ENCODE measurements at regions not wholly inside any gene's neighbourhood (a gene's known extent, or its start where the extent isn't known, plus 50 kb on each side); places are given as distances from the start of the nearest gene placed in this dataset.

- no peak overlapping the region for H3K4me2 ChIP-seq (ENCODE audit: insufficient read depth, low read length)
- WGBS (ENCODE audit: insufficient coverage, low coverage, missing lambda C conversion rate): 3% methylated on average over 3 of the region's 3 CpGs
- H2AFZ ChIP-seq (ENCODE audit: low read depth, low read length): no peak overlapping the region
- no peak overlapping the region for H3K9ac ChIP-seq (ENCODE audit: insufficient read depth in 1 of 2, low read depth in 2 of 2, low read length in 2 of 2)
- no peaks in the 10 kb centered on the region for H3K4me1 ChIP-seq (replicated peaks in 1 of 2; ENCODE audit: control insufficient read depth in 2 of 2, insufficient read depth in 2 of 2, low read length in 2 of 2)
- no peak overlapping the region for H3K27ac ChIP-seq (ENCODE audit: extremely low read depth, low read depth, low read length)
- FAIRE-seq (no peak), ATAC-seq (no peak), DNase-seq (ENCODE audit: extremely low read depth in 1 of 4, low spot score in 3 of 4) (no peak)
- intact Hi-C loops (cut with micrococcal nuclease): no loop called here
- peaks cover 14 to 26% of the 10 kb centered on the region in 2 experiments; a peak in 3 of 5 replicates for H3K27me3 ChIP-seq (ENCODE audit: control insufficient read depth in 2 of 2, insufficient read depth in 2 of 2, low read length in 2 of 2)
- no peaks in the 10 kb centered on the region for H3K9me3 ChIP-seq (replicated peaks; ENCODE audit: control insufficient read depth, insufficient read depth, low read depth, low read length)
- no peaks in the 10 kb centered on the region for H4K20me1 ChIP-seq (replicated peaks; ENCODE audit: control insufficient read depth, insufficient read depth, low read length)
- no TSS peak for BruUV-seq (replicated peaks)
- H3K36me3 ChIP-seq (ENCODE audit: control insufficient read depth, insufficient read depth, low read length): no peaks in the 10 kb centered on the region
- in situ Hi-C loops (cut with MboI): loop anchor here (5.0 kb wide), 1 partner anchor 64 kb away; no protein-coding TSS in a partner anchor
- ChIA-PET CTCF (ENCODE audit: low intra/inter-chr PET ratio) (interaction anchor here (0.8 to 2.6 kb wide), 2 partner anchors 66 to 257 kb away, joined by 3 to 17 read pairs; no protein-coding TSS in a partner anchor), POLR2A (interaction anchor here (0.7 kb wide), 1 partner anchor 181 kb away, joined by 3 read pairs; no protein-coding TSS in a partner anchor)
- H3K9me1 ChIP-seq (ENCODE audit: control insufficient read depth, insufficient read depth, low read length): no peaks in the 10 kb centered on the region
- H3K79me2 ChIP-seq (ENCODE audit: control insufficient read depth, insufficient read depth, low read length): no peaks in the 10 kb centered on the region
- H3K4me3 ChIP-seq: no peak overlapping the region
- no peak for TF ChIP-seq CCAR2 (IDR thresholded peaks at IDR 0.05; ENCODE audit: low read depth, low read length)
- TF ChIP-seq MCM7 (IDR thresholded peaks at IDR 0.05): no peak
- TF ChIP-seq ZNF134 (CRISPR knock-in tag; conservative IDR thresholded peaks at IDR 0.05): no peak
- no peak for TF ChIP-seq ELF2 (CRISPR knock-in tag; IDR thresholded peaks at IDR 0.05)
- TF ChIP-seq KLF6 (CRISPR knock-in tag; IDR thresholded peaks at IDR 0.05; ENCODE audit: borderline replicate concordance): no peak
- no peak for TF ChIP-seq TAF1 (IDR thresholded peaks at IDR 0.05; ENCODE audit: control insufficient read depth, extremely low read depth, insufficient read depth, low read length, severe bottlenecking)
- TF ChIP-seq ZBTB1 (CRISPR knock-in tag; IDR thresholded peaks at IDR 0.05; ENCODE audit: borderline replicate concordance, low read depth): no peak
- no peak for TF ChIP-seq MBD1 (CRISPR knock-in tag; IDR thresholded peaks at IDR 0.05)
- TF ChIP-seq RBM25 (IDR thresholded peaks at IDR 0.05; ENCODE audit: low read depth, low read length, severe bottlenecking): no peak
- no peak for TF ChIP-seq ZFPM2 (CRISPR knock-in tag; IDR thresholded peaks at IDR 0.05)
- TF ChIP-seq ID3 (CRISPR knock-in tag; IDR thresholded peaks at IDR 0.05): no peak
- TF ChIP-seq ID3 (tag; IDR thresholded peaks at IDR 0.05): no peak
- TF ChIP-seq ZBTB34 (CRISPR knock-in tag; IDR thresholded peaks at IDR 0.05): no peak
- no peak for TF ChIP-seq ZBTB43 (CRISPR knock-in tag; IDR thresholded peaks at IDR 0.05)
- TF ChIP-seq ZNF217 (CRISPR knock-in tag; IDR thresholded peaks at IDR 0.05): no peak
- no peak for TF ChIP-seq ATF6 (CRISPR knock-in tag; IDR thresholded peaks at IDR 0.05)
These were observed 50.2 kb upstream of the LYZL1 start for GRCh38 chr10:29238523-29239135.
